NCI-H345 (cell line): ENCODE measurements at regions not wholly inside any gene's neighbourhood (a gene's known extent, or its start where the extent isn't known, plus 50 kb on each side); places are given as distances from the start of the nearest gene placed in this dataset.
A peak's percentile ranks its signal among the peaks of the same experiment; 100 is the strongest.
"Not testable (repeated sequence)": the region's sequence is repeated elsewhere in the genome, so short reads cannot be mapped to it uniquely, and the experiment has no call there.

ENCODE experiments used
- DNase-seq: peaks from one replicate; lab custom pipeline; 2025; lab: John Stamatoyannopoulos, UW

DNA sequence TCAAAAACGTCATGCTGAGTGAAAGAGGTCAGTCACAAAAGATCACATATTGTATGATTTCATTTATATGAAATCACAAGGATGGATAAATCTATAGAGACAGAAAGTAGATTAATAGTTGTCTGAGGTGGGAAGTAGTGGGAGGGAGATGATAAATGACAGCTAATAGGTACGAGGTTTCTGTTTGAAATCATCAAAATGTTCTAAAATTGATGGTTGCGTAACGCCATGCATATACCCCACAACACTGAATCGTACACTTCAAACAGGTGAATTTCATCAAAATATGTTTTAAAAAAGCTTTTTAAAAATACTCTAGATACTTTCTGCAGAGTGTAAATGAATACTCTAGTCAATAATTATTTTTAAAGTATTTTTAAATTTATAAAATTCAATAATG, 303.0 kb upstream of the STAC start:
- no peak for DNase-seq

- not testable (repeated sequence) for DNase-seq
Measured at GRCh38 chr3:36082958-36083357, 297.3 kb upstream of the STAC start.

DNA sequence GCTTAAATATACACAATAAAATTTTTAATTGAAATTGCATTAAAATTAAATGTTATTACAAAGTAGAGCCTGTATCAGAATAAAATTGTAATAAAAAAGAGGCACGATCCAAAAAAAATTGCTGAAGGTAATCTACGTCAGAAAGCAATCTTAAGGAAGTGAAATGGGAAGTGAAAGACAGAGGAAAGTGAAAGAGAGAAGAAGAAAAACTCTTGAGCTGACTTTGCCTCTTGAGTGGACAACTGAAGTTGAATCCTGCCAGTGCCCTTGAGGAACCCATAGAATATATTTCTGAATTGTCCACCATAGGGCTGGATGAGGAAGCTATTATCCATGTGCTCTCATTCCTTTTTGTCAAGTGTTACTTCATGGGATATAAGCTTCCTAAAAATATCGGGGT, 285.1 kb upstream of the STAC start:
- DNase-seq: no peak

DNA sequence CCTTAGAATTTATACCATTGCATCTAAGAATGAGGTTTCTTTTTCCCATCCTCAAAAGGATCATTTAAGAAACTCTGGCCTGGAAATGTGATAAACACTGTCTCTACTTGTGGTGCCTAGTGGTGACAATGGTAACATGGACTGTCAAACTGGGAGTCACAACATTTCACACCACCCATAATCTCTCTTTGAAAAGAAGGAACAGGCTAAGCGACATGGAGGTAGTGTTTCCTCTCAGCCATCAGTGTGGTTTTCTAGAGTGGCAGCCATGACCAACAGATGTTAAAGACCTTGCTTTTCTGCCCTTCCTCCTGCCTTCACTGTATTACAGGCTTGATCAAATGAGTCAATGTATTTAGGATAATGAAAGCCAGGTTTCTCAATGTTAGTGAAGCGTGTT, 283.1 kb upstream of the STAC start:
- no peak for DNase-seq

DNA sequence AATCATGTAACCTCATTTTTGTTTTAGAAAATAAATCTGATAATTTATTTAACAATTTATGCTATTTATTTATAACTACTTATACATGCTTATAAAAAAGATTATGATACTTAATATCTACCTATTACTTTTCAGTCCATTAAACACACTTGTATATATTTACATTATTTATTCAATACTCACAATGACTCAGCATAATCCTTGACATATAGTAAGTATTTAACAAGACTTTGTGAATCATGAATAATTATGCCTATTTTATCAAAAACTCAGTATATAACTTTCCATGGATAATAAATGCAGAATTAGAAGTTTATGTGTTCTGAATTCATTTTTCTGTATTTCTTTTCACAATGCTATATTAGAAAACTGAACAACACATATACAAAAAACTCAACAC, 266.0 kb upstream of the STAC start:
- DNase-seq: no peak

- no peak for DNase-seq
Measured at GRCh38 chr3:36124118-36124796, 256.0 kb upstream of the STAC start.

- DNase-seq: no peak
Measured at GRCh38 chr3:36132214-36132613, 248.1 kb upstream of the STAC start.

DNA sequence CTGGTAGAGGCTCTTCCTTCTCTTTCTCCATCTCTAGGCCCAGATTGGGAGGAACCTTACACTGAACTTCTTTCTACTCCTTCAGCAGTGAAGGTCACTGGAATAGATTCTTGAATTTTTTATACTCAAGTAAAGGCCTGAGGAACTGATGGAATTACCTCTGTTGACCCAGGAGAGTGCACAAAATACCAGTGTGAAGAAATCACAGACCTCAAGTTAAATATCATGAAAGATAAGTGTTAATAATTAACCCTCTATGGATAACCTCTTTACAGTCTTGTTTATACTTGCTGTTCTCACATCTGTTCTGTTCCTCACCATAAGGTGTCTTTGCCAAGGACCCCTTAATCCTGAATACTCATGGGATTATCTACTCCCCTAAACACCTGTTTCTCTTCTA, 244.4 kb upstream of the STAC start:
- DNase-seq: no peak

DNA sequence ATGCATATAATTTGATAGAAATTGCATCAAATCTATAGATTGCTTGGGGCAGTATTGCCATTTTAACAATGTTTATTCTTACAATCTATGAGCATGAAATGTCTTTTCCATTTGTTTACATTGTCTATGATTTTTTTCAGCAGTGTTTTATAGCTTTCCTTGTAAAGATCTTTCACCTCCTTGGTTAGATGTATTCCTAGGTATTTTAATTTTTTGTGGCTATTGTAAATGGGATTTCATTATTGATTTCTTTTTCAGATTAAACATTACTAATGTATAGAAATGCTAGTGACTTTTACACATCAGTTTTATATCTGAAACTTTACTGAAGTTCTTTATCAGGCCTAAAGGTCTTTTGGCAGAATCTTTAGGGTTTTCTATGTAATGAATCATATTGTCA, 237.6 kb upstream of the STAC start:
- no peak for DNase-seq

DNA sequence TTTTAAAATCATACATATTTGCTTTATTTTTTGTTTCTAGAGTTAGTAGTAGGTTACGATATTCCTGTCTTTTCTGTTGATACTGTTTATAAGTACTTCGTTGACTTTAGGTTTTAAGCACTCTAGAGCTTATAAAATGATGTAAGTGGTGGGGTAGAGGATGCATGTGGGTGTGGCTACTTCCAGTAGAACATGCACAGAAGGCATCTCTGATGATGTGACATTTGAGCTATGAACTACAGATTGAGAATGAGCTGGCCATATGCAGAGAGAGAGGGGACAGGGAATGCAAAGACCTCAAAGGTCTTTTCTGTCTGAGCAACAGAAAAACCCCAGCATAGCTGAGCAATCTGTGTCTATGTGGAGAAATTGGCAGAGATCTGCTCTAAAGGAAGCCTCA, 233.9 kb upstream of the STAC start:
- no peak for DNase-seq

GRCh38 chr3:36147934-36148558, 232.3 kb upstream of the STAC start:
- DNase-seq: no peak

GRCh38 chr3:36149447-36149865, 230.8 kb upstream of the STAC start:
- no peak for DNase-seq

- no peak for DNase-seq
Measured at GRCh38 chr3:36155515-36155914, 224.8 kb upstream of the STAC start.

GRCh38 chr3:36164400-36164799, 215.9 kb upstream of the STAC start:
- DNase-seq: no peak

DNA sequence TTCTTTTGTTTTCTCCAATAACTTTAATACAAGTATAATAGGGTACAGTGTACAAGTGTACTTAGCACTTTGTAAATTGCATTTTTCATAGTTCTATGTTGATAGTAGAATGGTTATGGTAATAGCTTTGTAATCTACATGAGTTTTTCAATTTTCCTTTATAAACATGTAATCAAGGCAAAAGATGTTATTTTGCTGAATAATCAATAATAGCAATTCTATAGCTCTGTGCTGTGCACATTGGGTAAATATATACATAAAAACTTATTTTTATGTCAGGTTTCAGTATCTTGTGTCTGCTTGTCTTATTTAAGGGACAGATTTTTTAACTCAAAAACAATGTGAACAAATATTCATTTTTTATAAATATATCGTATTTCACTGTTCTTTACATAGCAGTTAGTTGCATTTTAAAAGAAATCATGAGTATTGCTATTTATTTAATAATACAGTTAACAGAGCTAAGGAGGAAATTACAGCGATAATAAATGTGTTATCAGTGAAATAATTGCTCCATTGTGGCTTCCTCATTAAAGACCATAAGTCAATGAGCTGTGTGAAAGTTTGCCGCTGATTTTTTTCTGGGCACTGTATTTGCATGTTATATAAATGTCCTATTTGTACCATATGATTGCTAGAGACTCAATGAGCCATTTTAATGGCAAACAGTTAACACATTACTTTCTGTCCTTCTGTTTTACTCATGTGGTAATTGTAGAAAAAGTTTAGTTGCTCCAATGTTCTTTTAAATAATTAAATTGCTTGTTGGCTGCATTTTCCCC, 214.6 kb upstream of the STAC start:
- no peak for DNase-seq

DNA sequence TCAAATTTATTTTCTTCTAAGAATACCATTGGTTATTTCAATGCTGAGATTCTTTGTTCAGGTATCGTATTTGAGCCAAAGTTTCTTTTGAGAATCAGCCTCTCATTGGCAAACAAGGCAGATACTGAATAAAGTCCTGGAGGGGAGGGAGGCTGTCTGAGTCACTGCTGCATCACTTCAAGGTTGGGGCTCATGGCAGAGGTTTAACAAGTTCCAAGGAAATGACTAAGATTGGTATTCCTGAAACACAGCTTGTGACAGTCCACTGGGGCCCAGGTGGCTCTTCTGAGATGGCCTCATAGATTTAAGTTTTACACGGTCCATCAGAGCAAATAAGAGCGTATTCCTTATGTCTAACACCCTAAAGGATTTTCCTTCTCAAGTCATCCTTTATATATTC, 213.8 kb upstream of the STAC start:
- no peak for DNase-seq

- DNase-seq: no peak
Measured at GRCh38 chr3:36172699-36173098, 207.6 kb upstream of the STAC start.

- peak; percentile 74 for DNase-seq
Measured at GRCh38 chr3:36175113-36175812, 205.0 kb upstream of the STAC start.

DNA sequence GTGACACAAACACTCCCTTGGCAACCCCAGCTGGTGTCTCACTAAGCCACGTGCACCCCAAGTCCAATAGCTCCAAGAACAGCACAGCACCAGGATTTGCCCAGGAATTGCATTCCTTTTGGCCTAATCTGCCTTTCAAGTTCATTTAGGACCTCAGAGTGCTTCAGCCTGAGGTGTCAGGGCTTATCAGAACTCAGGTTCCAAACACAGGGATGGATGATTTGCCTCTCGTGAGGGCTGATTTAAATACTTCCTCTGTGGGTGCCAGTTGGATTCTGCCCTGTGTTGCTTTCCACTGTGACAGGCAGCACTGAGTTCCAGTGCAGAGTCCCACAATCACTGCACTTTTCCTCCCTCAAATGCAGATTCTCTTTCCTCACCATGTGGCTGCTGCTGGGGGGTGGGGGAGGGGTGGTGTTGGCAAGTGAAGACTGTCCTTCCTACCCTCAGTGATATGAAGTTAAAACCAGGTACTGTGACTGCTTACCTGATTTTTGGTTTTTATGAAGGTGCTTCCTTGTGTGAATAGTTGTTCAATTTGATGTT, 204.3 kb upstream of the STAC start:
- DNase-seq: peak; percentile 8

GRCh38 chr3:36178018-36178417, 202.3 kb upstream of the STAC start:
- DNase-seq: no peak

DNA sequence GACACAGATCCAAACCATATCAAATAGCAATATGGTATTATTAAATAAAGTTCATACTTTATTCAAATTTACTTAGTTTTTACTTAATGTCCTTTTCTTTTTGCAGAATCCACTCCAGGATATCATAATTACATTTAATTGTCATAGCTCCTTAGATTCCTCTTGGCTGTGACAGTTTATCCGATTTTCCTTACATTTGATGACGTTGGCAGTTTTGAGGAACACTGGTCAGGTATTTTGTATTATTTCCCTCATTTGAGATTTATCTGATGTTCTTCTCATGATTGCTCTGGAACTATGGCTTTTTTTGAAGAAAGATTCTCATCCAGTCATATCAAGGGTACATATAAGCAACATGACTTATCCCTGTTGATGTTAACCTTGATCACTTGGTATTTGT, 198.3 kb upstream of the STAC start:
- no peak for DNase-seq

- DNase-seq: not testable (repeated sequence)
Measured at GRCh38 chr3:36187197-36187596, 193.1 kb upstream of the STAC start.
